Breast epithelium (tissue), 4 donors: ENCODE measurements at regions not wholly inside any gene's neighbourhood (a gene's known extent, or its start where the extent isn't known, plus 50 kb on each side); places are given as distances from the start of the nearest gene placed in this dataset.

ENCODE experiments used
- DNase-seq, 2 donors: peaks; one replicate each; pipeline ENCODE4 v3.0.0-alpha.2; 2019; ENCODE audit warnings: low spot score in 2 of 2
- H3K27ac ChIP-seq, 2 donors: fragments of 200-600 bp; sonication (generic) in 1 of 2; one replicate each; pipeline ENCODE4 v1.5.1; 2016 to 2019; ENCODE audit warnings: mild to moderate bottlenecking in 1 of 2
- H3K27me3 ChIP-seq, 2 donors: fragments of 200-600 bp; sonication (generic) in 1 of 2; one replicate each; pipeline versions ENCODE4 v1.5.1 to v1.6.0; 2017 to 2019; ENCODE audit warnings: control low read depth in 1 of 2, mild to moderate bottlenecking in 1 of 2
- H3K36me3 ChIP-seq: fragments of 200-600 bp; one replicate; pipeline ENCODE4 v1.5.1; 2019
- H3K4me1 ChIP-seq, 2 donors: fragments of 200-600 bp; sonication (generic); one replicate each; pipeline ENCODE4 v1.5.1; 2016 to 2019; ENCODE audit warnings: control low read depth in 1 of 2
- H3K4me3 ChIP-seq, 3 donors: fragments of 200-600 bp; sonication (generic); 1 replicate in 2 of 3; 2 replicates in 1 of 3; pipeline ENCODE4 v1.5.1; 2016 to 2019; ENCODE audit warnings: mild to moderate bottlenecking in 3 of 3, moderate library complexity in 2 of 3
- H3K9me3 ChIP-seq, 2 donors: fragments of 200-600 bp; sonication (generic) in 1 of 2; one replicate each; pipeline ENCODE4 v1.5.1; 2016 to 2019; ENCODE audit warnings: control low read depth in 1 of 2
- CTCF ChIP-seq, 3 donors: fragments of 450-650 bp; IDR thresholded peaks; one replicate each; pipeline ENCODE4 v1.5.1; 2016 to 2017; ENCODE audit warnings: antibody characterized with exemption in 3 of 3, mild to moderate bottlenecking in 3 of 3, moderate library complexity in 3 of 3
- POLR2A ChIP-seq: fragments of 450-650 bp; IDR thresholded peaks from one replicate; pipeline ENCODE4 v1.6.1; 2016; ENCODE audit warnings: antibody characterized with exemption, mild to moderate bottlenecking, moderate library complexity
- POLR2AphosphoS5 ChIP-seq, 3 donors: sonication (generic); formaldehyde crosslinking; IDR thresholded peaks; one replicate each; pipeline ENCODE4 v1.6.1; 2017; ENCODE audit warnings: antibody characterized with exemption in 3 of 3
- intact Hi-C: fragments of 100-400 bp; cut with DNase I; formaldehyde crosslinking; loops from one replicate; pipeline ENCODE4 v1.15.1; 2023; ENCODE audit warnings: low total_unique reads

DNA sequence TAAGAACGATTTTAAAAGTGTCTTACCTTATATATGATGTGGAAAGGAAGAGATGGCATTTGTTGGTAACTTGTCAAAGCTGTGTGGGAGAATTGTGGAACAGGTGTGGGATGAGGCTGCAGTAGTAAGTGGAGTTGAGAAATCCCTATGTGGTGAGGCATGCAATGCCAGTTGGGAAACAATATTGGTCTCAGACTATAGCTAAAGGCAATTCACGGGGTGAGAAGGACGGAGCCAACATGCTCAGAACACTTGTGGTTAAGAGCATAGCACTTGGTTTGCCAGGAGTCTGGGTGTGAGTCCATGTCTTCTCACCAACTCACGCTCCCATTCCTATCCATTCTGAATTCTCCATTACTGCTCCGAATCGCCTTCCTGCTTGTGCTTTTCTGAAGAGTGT lies 615.6 kb upstream of the ADAMTS9 start:
- no peaks in the 10 kb centered on the region for H3K9me3 ChIP-seq
- H3K27me3 ChIP-seq, result no peaks in the 10 kb centered on the region
- H3K36me3 ChIP-seq, result no peaks in the 10 kb centered on the region
- no peaks in the 10 kb centered on the region for H3K4me1 ChIP-seq
- H3K27ac ChIP-seq, result no peak overlapping the region
- DNase-seq, result peak in 1 of 2 donors; percentile 23
- no peak overlapping the region for H3K4me3 ChIP-seq
- no peak for TF ChIP-seq POLR2AphosphoS5 (IDR thresholded peaks at IDR 0.05)
- intact Hi-C loops, result no loop called here

GRCh38 chr3:65291448-65292125 lies 603.8 kb upstream of the ADAMTS9 start:
- TF ChIP-seq POLR2A, result no peak
- TF ChIP-seq POLR2AphosphoS5 (IDR thresholded peaks at IDR 0.05), result no peak
- no peak overlapping the region for H3K4me3 ChIP-seq
- DNase-seq, result no peak
- H3K27me3 ChIP-seq, result no peaks in the 10 kb centered on the region
- H3K27ac ChIP-seq, result no peak overlapping the region
- no peaks in the 10 kb centered on the region for H3K36me3 ChIP-seq
- intact Hi-C loops, result no loop called here
- no peaks in the 10 kb centered on the region for H3K9me3 ChIP-seq
- no peaks in the 10 kb centered on the region for H3K4me1 ChIP-seq

DNA sequence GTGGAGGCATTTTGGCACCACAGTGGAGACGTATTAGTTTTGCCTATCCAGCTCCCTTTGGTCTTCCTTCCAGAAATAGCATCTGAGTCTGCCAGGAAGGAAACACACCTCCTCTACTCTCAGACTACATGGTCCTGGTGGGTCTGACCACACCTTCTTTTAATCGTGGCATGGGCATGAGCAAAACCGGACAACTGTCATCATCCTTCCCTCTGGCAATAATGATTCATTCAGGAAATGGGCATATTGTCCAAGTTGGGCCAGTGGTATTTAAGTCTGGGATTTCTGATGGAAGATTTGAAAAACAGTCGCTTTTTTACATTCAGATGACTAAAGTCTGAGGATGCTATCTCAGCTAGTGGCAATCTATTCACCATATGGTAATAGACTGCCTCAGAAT lies 601.0 kb upstream of the ADAMTS9 start:
- intact Hi-C loops, result no loop called here
- Histone ChIP-seq H3K27ac (no peak overlapping the region), H3K9me3 (no peaks in the 10 kb centered on the region), H3K36me3 (no peaks in the 10 kb centered on the region), H3K4me1 (no peaks in the 10 kb centered on the region), H3K27me3 (no peaks in the 10 kb centered on the region), H3K4me3 (no peak overlapping the region)
- DNase-seq, result no peak
- TF ChIP-seq POLR2A (no peak), POLR2AphosphoS5 (IDR thresholded peaks at IDR 0.05) (no peak), CTCF (IDR thresholded peaks at IDR 0.05) (no peak)

- Histone ChIP-seq H3K4me3 (no peak overlapping the region), H3K36me3 (no peaks in the 10 kb centered on the region), H3K27ac (no peak overlapping the region), H3K27me3 (no peaks in the 10 kb centered on the region), H3K4me1 (no peaks in the 10 kb centered on the region), H3K9me3 (no peaks in the 10 kb centered on the region)
- no peak for TF ChIP-seq CTCF (IDR thresholded peaks at IDR 0.05)
- no peak for TF ChIP-seq POLR2A
- no peak for TF ChIP-seq POLR2AphosphoS5 (IDR thresholded peaks at IDR 0.05)
- intact Hi-C loops, result no loop called here
- DNase-seq, result no peak
These were observed 598.2 kb upstream of the ADAMTS9 start for GRCh38 chr3:65285956-65286355.

DNA sequence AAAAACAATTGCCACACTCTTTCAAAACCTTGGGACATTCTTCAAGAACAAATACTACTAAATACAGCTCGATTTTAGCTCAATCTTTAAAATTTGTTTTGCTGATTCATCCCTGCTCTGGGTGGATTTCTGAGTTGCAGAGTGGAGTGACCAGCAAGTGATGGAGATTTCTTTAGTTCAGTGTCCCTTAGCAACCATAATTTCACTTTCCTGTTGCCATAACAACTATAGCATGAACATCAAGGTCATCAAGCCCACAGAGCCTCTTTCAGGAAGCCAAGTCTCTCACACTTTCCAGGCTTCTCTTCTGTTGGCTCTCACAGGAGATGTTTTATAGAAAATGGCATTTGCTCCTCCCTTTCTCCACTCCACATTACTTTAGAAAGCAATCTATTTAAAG lies 597.2 kb upstream of the ADAMTS9 start:
- no peak for DNase-seq
- H3K27me3 ChIP-seq, result no peaks in the 10 kb centered on the region
- no peak overlapping the region for H3K4me3 ChIP-seq
- TF ChIP-seq POLR2AphosphoS5 (IDR thresholded peaks at IDR 0.05) (no peak), CTCF (IDR thresholded peaks at IDR 0.05) (no peak), POLR2A (no peak)
- no peak overlapping the region for H3K27ac ChIP-seq
- intact Hi-C loops, result no loop called here
- H3K36me3 ChIP-seq, result no peaks in the 10 kb centered on the region
- H3K4me1 ChIP-seq, result no peaks in the 10 kb centered on the region
- no peaks in the 10 kb centered on the region for H3K9me3 ChIP-seq

- H3K36me3 ChIP-seq, result no peaks in the 10 kb centered on the region
- intact Hi-C loops, result no loop called here
- no peaks in the 10 kb centered on the region for H3K4me1 ChIP-seq
- H3K27me3 ChIP-seq, result no peaks in the 10 kb centered on the region
- H3K27ac ChIP-seq, result no peak overlapping the region
- no peak overlapping the region for H3K4me3 ChIP-seq
- no peak for DNase-seq
- H3K9me3 ChIP-seq, result no peaks in the 10 kb centered on the region
- TF ChIP-seq POLR2A, result no peak
- TF ChIP-seq POLR2AphosphoS5 (IDR thresholded peaks at IDR 0.05), result no peak
- no peak for TF ChIP-seq CTCF (IDR thresholded peaks at IDR 0.05)
These were observed 596.7 kb upstream of the ADAMTS9 start for GRCh38 chr3:65284546-65284945.
